Peyer's patch (tissue), 4 donors: ENCODE measurements at regions not wholly inside any gene's neighbourhood (a gene's known extent, or its start where the extent isn't known, plus 50 kb on each side); places are given as distances from the start of the nearest gene placed in this dataset.

Source experiments
- DNase-seq, 3 donors: peaks; one replicate each; pipeline ENCODE4 v3.0.0-alpha.2; 2017 to 2019
- H3K27ac ChIP-seq, 4 donors: fragments of 200-600 bp; sonication (generic); one replicate each; pipeline ENCODE4 v1.5.1; 2016 to 2019
- H3K27me3 ChIP-seq, 2 donors: fragments of 200-600 bp; sonication (generic); one replicate each; pipeline ENCODE4 v1.5.1; 2019
- H3K36me3 ChIP-seq, 3 donors: fragments of 200-600 bp; sonication (generic); one replicate each; pipeline ENCODE4 v1.5.1; 2016 to 2019
- H3K4me1 ChIP-seq, 4 donors: fragments of 200-600 bp; sonication (generic); one replicate each; pipeline ENCODE4 v1.5.1; 2016 to 2019
- H3K4me3 ChIP-seq, 4 donors: fragments of 200-600 bp; sonication (generic); 1 replicate in 3 of 4; 2 replicates in 1 of 4; pipeline ENCODE4 v1.5.1; 2016 to 2019; ENCODE audit warnings: mild to moderate bottlenecking in 1 of 4
- H3K9me3 ChIP-seq, 4 donors: fragments of 200-600 bp; sonication (generic); one replicate each; pipeline ENCODE4 v1.5.1; 2016 to 2019; ENCODE audit warnings: mild to moderate bottlenecking in 1 of 4
- CTCF ChIP-seq, 6 experiments: fragments of 450-650 bp in 4 of 6; fragments of 200-600 bp in 2 of 6; sonication (generic) in 1 of 6; IDR thresholded peaks; one replicate each; pipeline ENCODE4 v1.5.1; 2017 to 2019; ENCODE audit warnings: antibody characterized with exemption in 6 of 6, mild to moderate bottlenecking in 3 of 6, moderate library complexity in 1 of 6
- POLR2A ChIP-seq, 2 donors: fragments of 450-650 bp; IDR thresholded peaks; one replicate each; pipeline ENCODE4 v1.5.1; 2017; ENCODE audit warnings: antibody characterized with exemption in 2 of 2, mild to moderate bottlenecking in 2 of 2, moderate library complexity in 2 of 2

GRCh38 chr9:22808876-22809275 is 362.3 kb downstream of the DMRTA1 start:
- no peaks in the 10 kb centered on the region for H3K4me1 ChIP-seq
- H3K27ac ChIP-seq: no peak overlapping the region
- no peak overlapping the region for H3K4me3 ChIP-seq
- DNase-seq: no peak
- no peaks in the 10 kb centered on the region for H3K27me3 ChIP-seq
- TF ChIP-seq POLR2A (IDR thresholded peaks at IDR 0.05) (no peak), CTCF (IDR thresholded peaks at IDR 0.05) (no peak)
- H3K9me3 ChIP-seq: no peaks in the 10 kb centered on the region
- H3K36me3 ChIP-seq: no peaks in the 10 kb centered on the region

DNA sequence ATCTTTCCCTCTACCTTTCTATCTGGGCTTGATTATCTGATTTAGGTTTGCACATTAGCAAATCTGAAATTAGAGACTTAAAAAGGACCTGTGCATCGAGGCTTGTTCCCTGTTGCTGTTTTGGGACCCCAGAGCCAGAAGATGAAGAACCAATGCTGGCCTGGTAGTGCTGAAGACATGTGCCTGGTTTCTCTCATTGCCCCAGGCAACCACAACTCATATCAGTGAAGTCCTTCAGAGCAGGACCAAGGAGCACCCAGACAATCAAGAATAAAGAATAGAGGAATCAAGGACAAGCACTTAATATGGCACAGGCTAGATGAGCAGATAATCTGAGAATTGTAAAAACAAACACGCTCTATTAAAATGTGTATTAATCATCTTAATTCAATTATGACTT is 362.7 kb downstream of the DMRTA1 start:
- no peaks in the 10 kb centered on the region for H3K4me1 ChIP-seq
- no peak for TF ChIP-seq POLR2A (IDR thresholded peaks at IDR 0.05)
- TF ChIP-seq CTCF (IDR thresholded peaks at IDR 0.05): no peak
- no peak overlapping the region for H3K4me3 ChIP-seq
- H3K27ac ChIP-seq: no peak overlapping the region
- no peak for DNase-seq
- no peaks in the 10 kb centered on the region for H3K36me3 ChIP-seq
- H3K27me3 ChIP-seq: no peaks in the 10 kb centered on the region
- H3K9me3 ChIP-seq: no peaks in the 10 kb centered on the region

GRCh38 chr9:22813529-22813928 is 366.9 kb downstream of the DMRTA1 start:
- no peaks in the 10 kb centered on the region for H3K4me1 ChIP-seq
- H3K36me3 ChIP-seq: no peaks in the 10 kb centered on the region
- H3K4me3 ChIP-seq: no peak overlapping the region
- TF ChIP-seq CTCF (IDR thresholded peaks at IDR 0.05) (no peak), POLR2A (IDR thresholded peaks at IDR 0.05) (no peak)
- no peak overlapping the region for H3K27ac ChIP-seq
- H3K9me3 ChIP-seq: no peaks in the 10 kb centered on the region
- DNase-seq: no peak
- no peaks in the 10 kb centered on the region for H3K27me3 ChIP-seq

DNA sequence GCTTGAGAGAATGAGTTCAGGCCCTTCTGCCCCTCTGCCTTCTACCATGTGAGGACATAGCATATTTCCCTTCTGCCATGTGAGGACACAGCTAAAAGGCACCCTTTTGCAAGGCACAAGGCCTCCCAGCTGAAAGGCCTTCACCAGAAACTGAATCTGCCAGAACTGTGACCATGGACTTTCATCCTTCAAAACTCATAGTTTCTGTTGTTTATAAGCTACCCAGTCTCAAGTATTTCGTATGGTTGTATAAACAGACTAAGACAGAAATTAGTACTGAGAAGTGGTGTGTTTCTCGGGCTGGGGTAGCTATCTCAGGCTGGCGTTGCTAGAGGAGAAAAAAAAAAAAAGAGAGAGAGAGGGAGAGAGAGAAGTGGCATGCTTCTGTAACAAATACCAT is 368.6 kb downstream of the DMRTA1 start:
- TF ChIP-seq POLR2A (IDR thresholded peaks at IDR 0.05): no peak
- TF ChIP-seq CTCF (IDR thresholded peaks at IDR 0.05): no peak
- Histone ChIP-seq H3K27me3 (no peaks in the 10 kb centered on the region), H3K4me3 (no peak overlapping the region), H3K36me3 (no peaks in the 10 kb centered on the region), H3K9me3 (no peaks in the 10 kb centered on the region), H3K4me1 (no peaks in the 10 kb centered on the region), H3K27ac (no peak overlapping the region)
- no peak for DNase-seq

DNA sequence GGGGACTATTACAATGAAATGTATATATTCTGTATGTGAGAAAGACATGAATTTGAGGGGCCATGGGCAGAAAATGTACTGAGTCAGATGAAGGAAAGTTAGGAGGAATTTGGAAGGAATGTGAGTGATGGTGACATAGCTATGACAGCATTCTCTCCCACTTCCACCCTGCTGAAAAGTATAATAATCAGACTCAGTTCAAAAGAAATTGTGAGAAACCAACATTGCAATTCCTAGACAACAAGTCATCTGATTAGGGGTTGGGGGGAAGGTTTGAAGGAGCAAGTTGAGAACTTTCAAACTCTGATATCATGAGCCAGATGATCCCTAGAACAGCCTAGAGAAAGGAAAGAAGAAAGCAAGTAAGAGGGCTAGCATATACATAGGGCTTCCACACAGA is 370.6 kb downstream of the DMRTA1 start:
- H3K27ac ChIP-seq: no peak overlapping the region
- H3K4me1 ChIP-seq: no peaks in the 10 kb centered on the region
- H3K9me3 ChIP-seq: peaks cover 0 to 3% (median 0%) of the 10 kb centered on the region in 4 donors
- H3K4me3 ChIP-seq: no peak overlapping the region
- no peak for DNase-seq
- no peaks in the 10 kb centered on the region for H3K27me3 ChIP-seq
- H3K36me3 ChIP-seq: no peaks in the 10 kb centered on the region
- TF ChIP-seq POLR2A (IDR thresholded peaks at IDR 0.05) (no peak), CTCF (IDR thresholded peaks at IDR 0.05) (no peak)

DNA sequence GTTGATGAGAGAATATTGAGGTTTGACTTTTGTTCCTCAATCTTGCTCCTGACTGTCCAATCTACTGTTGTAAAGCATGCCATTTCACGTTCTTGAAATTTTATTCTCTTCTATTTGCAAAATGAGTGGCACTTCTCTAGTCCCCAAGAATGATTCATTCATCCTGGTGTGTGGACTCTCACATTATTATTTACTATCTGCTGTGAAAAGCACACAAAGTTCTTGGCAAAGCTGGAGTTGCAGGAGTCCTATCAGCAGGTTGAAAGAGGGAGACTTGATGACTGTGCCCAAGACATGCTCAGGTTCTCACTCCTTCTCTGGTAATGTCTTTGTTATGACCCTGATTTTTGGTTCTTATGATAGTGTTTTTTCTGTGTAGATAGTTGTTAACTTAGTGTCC is 382.6 kb downstream of the DMRTA1 start:
- no peak for DNase-seq
- Histone ChIP-seq H3K4me3 (no peak overlapping the region), H3K4me1 (no peaks in the 10 kb centered on the region), H3K27me3 (no peaks in the 10 kb centered on the region), H3K27ac (no peak overlapping the region), H3K36me3 (no peaks in the 10 kb centered on the region), H3K9me3 (no peaks in the 10 kb centered on the region)
- TF ChIP-seq POLR2A (IDR thresholded peaks at IDR 0.05) (no peak), CTCF (IDR thresholded peaks at IDR 0.05) (no peak)
